PFSK-1 (cell line): ENCODE measurements at regions not wholly inside any gene's neighbourhood (a gene's known extent, or its start where the extent isn't known, plus 50 kb on each side); places are given as distances from the start of the nearest gene placed in this dataset.

Source experiments
- POLR2AphosphoS5 ChIP-seq: IDR thresholded peaks from 2 replicates; pipeline ENCODE4 v1.6.1; 2012; ENCODE audit warnings: low read depth, mild to moderate bottlenecking, control low read depth, low read length, moderate library complexity
- REST ChIP-seq, 2 experiments: IDR thresholded peaks; 2 replicates each; pipeline versions ENCODE4 v1.6.1 to v1.8.0; 2011 to 2012; ENCODE audit warnings: low read depth in 2 of 2, low read length in 2 of 2, control low read depth in 1 of 2, inconsistent platforms in 1 of 2, mild to moderate bottlenecking in 1 of 2, moderate library complexity in 1 of 2; ENCODE audit not compliant: insufficient read depth in 1 of 2
- TAF1 ChIP-seq: IDR thresholded peaks from 2 replicates; pipeline ENCODE4 v1.6.1; 2012; ENCODE audit warnings: low read length, control low read depth, borderline replicate concordance; ENCODE audit not compliant: insufficient read depth

DNA sequence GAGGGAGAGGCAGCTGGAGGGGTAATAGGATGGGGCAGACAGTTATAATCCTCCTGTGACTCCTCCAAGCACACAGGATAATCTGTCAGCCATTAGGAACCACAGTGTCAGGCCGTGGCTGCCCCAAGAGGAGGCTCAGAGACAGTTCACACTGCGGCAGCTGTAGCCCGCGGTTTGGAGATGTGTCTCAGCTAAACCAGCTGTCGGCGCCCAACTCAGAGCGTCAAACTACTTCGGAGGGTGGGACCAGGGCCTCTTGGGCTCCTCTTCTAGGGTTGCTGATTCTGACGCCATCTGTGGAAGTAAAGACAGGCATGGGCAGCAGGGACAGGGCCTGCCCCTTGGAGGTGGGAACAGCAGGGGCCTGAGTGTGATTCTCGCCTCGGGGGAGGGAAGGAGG lies 309.8 kb downstream of the CDC5L start:
- TF ChIP-seq TAF1 (no peak), POLR2AphosphoS5 (no peak), REST (IDR thresholded peaks at IDR 0.05; ENCODE audit: insufficient read depth in 1 of 2, low read depth in 2 of 2, low read length in 2 of 2) (no peak)
